ENCODE measurements at regions not wholly inside any gene's neighbourhood (a gene's known extent, or its start where the extent isn't known, plus 50 kb on each side); places are given as distances from the start of the nearest gene placed in this dataset.

GRCh38 chr5:57111993-57112392, 61.9 kb upstream of the GPBP1 start:
- no peak overlapping the region for H3K4me3 ChIP-seq (ENCODE audit: low read depth, low read length)

GRCh38 chr5:57113481-57113880, 60.4 kb upstream of the GPBP1 start:
- TF ChIP-seq CTCF (IDR thresholded peaks at IDR 0.05; ENCODE audit: borderline replicate concordance, insufficient read depth, low read depth, low read length): no peak
- no peak overlapping the region for H3K4me3 ChIP-seq (ENCODE audit: low read depth, low read length)

More at GRCh38 chr5:57111993-57112392, 61.9 kb upstream of the GPBP1 start:
- TF ChIP-seq CTCF (IDR thresholded peaks at IDR 0.05; ENCODE audit: borderline replicate concordance, insufficient read depth, low read depth, low read length): no peak

GRCh38 chr5:57117596-57117995, 56.3 kb upstream of the GPBP1 start:
- no peak for TF ChIP-seq CTCF (IDR thresholded peaks at IDR 0.05; ENCODE audit: borderline replicate concordance, insufficient read depth, low read depth, low read length)
- H3K4me3 ChIP-seq (ENCODE audit: low read depth, low read length): no peak overlapping the region

- TF ChIP-seq CTCF (IDR thresholded peaks at IDR 0.05; ENCODE audit: borderline replicate concordance, insufficient read depth, low read depth, low read length): no peak
- no peak overlapping the region for H3K4me3 ChIP-seq (ENCODE audit: low read depth, low read length)
Measured at GRCh38 chr5:57119031-57119430, 54.8 kb upstream of the GPBP1 start.

DNA sequence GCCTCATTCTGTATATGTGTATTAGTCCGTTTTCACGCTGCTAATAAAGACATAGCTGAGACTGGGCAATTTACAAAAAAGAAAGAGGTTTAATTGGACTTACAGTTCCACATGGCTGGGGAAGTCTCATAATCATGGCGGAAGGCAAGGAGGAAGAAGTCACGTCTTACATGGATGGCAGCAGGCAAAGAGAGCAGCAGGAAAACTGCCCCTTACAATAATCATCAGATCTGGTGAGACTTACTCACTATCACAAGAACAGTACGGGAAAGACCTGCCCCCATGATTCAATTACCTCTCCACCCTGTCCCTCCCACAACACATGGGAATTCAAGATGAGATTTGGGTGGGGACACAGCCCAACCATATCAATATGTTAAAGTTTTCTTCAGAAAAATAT, 49.8 kb upstream of the GPBP1 start:
- H3K4me3 ChIP-seq (ENCODE audit: low read depth, low read length): no peak overlapping the region
- no peak for TF ChIP-seq CTCF (IDR thresholded peaks at IDR 0.05; ENCODE audit: borderline replicate concordance, insufficient read depth, low read depth, low read length)
